HCT116 (cell line): ENCODE measurements at regions not wholly inside any gene's neighbourhood (a gene's known extent, or its start where the extent isn't known, plus 50 kb on each side); places are given as distances from the start of the nearest gene placed in this dataset.

Experiments
- ATAC-seq: fragments of 200-7000 bp; cut with Tn5 transposase; 2 replicates; pipeline ENCODE4 v1.9.1; 2020; ENCODE audit warnings: mild to moderate bottlenecking, moderate library complexity
- BruUV-seq: library from RNA; stranded (reverse); fragments of 400-500 nt; replicated peaks from 2 replicates; lab custom pipeline; 2021; lab: Mats Ljungman, UMichigan
- CTCF ChIA-PET: fragments of 300-600 bp; sonication (Branson Sonifier 250); formaldehyde crosslinking; loops from one replicate; lab custom pipeline; 2021; ENCODE audit warnings: antibody characterized with exemption; lab: Charles Lee
- POLR2A ChIA-PET: fragments of 300-600, 350-600 bp; sonication (Branson Sonifier 250); formaldehyde crosslinking; loops from one replicate; lab custom pipeline; 2021; ENCODE audit warnings: antibody characterized with exemption; lab: Charles Lee
- RAD21 ChIA-PET, 2 experiments: fragments of 300-600 bp; sonication (Branson Sonifier 250); formaldehyde crosslinking; loops; one replicate each; lab custom pipeline; 2023; ENCODE audit warnings: low total read pairs in 2 of 2; ENCODE audit not compliant: uncharacterized antibody in 2 of 2, unreplicated experiment in 2 of 2, low non-redundant PET in 1 of 2; lab: Charles Lee
- DNase-seq: peaks from one replicate; pipeline ENCODE4 v3.0.0-alpha.2; 2010; ENCODE audit warnings: low read depth, low spot score
- H2AFZ ChIP-seq: fragments of 200-600 bp; shearing (Covaris generic), sonication (generic); 2 replicates; pipeline ENCODE4 v1.6.1; 2017; ENCODE audit warnings: low read depth, mixed run types, mixed read lengths, antibody characterized with exemption, low read length; ENCODE audit not compliant: poor library complexity, severe bottlenecking
- H3K27ac ChIP-seq: 2 replicates; pipeline ENCODE4 v1.5.1; 2012; ENCODE audit warnings: low read depth, low read length
- H3K27me3 ChIP-seq: fragments of 200-600 bp; sonication (generic); 2 replicates; pipeline ENCODE4 v1.6.1; 2016; ENCODE audit warnings: mixed run types, low read length, mixed read lengths; ENCODE audit not compliant: insufficient read depth
- H3K36me3 ChIP-seq, 2 experiments: fragments of 200-500 bp in 1 of 2; fragments of 200-600 bp in 1 of 2; sonication (Bioruptor generic) in 1 of 2; sonication (generic) in 1 of 2; 2 replicates each; pipeline versions ENCODE4 v1.5.1 to v1.6.1; 2014 to 2016; ENCODE audit warnings: low read length in 2 of 2, inconsistent platforms in 1 of 2, mixed read lengths in 1 of 2, mixed run types in 1 of 2; ENCODE audit not compliant: insufficient read depth in 2 of 2, control insufficient read depth in 1 of 2
- H3K4me1 ChIP-seq, 2 experiments: fragments of 200-600 bp in 1 of 2; sonication (generic) in 1 of 2; 2 replicates each; pipeline versions ENCODE4 v1.5.1 to v1.6.1; 2012 to 2017; ENCODE audit warnings: low read length in 2 of 2, inconsistent platforms in 1 of 2, mild to moderate bottlenecking in 1 of 2, mixed read lengths in 1 of 2, mixed run types in 1 of 2, moderate library complexity in 1 of 2; ENCODE audit not compliant: insufficient read depth in 2 of 2, control insufficient read depth in 1 of 2
- H3K4me2 ChIP-seq: fragments of 200-600 bp; sonication (generic); 2 replicates; pipeline ENCODE4 v1.6.1; 2017; ENCODE audit warnings: mixed run types, low read length, mixed read lengths
- H3K4me3 ChIP-seq, 2 experiments: fragments of 200-600 bp in 1 of 2; sonication (generic) in 1 of 2; replicated peaks in 1 of 2; 2 replicates each; pipeline ENCODE4 v1.5.1; 2011 to 2016; ENCODE audit warnings: low read length in 2 of 2, control low read depth in 1 of 2, low read depth in 1 of 2, mild to moderate bottlenecking in 1 of 2, mixed read lengths in 1 of 2, mixed run types in 1 of 2
- H3K79me2 ChIP-seq: fragments of 200-600 bp; sonication (generic); 2 replicates; pipeline ENCODE4 v1.6.1; 2017; ENCODE audit warnings: mild to moderate bottlenecking, mixed run types, low read length, moderate library complexity, mixed read lengths; ENCODE audit not compliant: insufficient read depth
- H3K9ac ChIP-seq: fragments of 200-600 bp; sonication (generic); 2 replicates; pipeline ENCODE4 v1.6.1; 2016; ENCODE audit warnings: low read length, mixed read lengths
- H3K9me2 ChIP-seq: fragments of 200-600 bp; sonication (generic), shearing (Covaris generic); 2 replicates; pipeline ENCODE4 v1.6.1; 2017; ENCODE audit warnings: mixed run types, mild to moderate bottlenecking, moderate library complexity; ENCODE audit not compliant: insufficient read depth
- H3K9me3 ChIP-seq, 2 experiments: fragments of 200-500 bp in 1 of 2; fragments of 200-600 bp in 1 of 2; sonication (Bioruptor generic) in 1 of 2; sonication (generic) in 1 of 2; 2 replicates each; pipeline ENCODE4 v1.6.1; 2014 to 2017; ENCODE audit warnings: low read length in 2 of 2, mixed read lengths in 2 of 2, inconsistent platforms in 1 of 2, low read depth in 1 of 2, mild to moderate bottlenecking in 1 of 2, mixed run types in 1 of 2, moderate library complexity in 1 of 2; ENCODE audit not compliant: control insufficient read depth in 1 of 2, insufficient read depth in 1 of 2
- H4K20me1 ChIP-seq: fragments of 200-600 bp; sonication (generic), shearing (Covaris generic); 2 replicates; pipeline ENCODE4 v1.6.1; 2017; ENCODE audit warnings: mixed run types, mild to moderate bottlenecking, moderate library complexity; ENCODE audit not compliant: insufficient read depth
- ATF3 ChIP-seq: IDR thresholded peaks from 2 replicates; pipeline ENCODE4 v1.6.1; 2012
- CBX3 ChIP-seq: IDR thresholded peaks from 2 replicates; pipeline ENCODE4 v1.6.1; 2012; ENCODE audit warnings: low read depth
- EGR1 ChIP-seq: IDR thresholded peaks from 2 replicates; pipeline ENCODE4 v1.6.1; 2012; ENCODE audit warnings: low read depth
- ELF1 ChIP-seq: IDR thresholded peaks from 2 replicates; pipeline ENCODE4 v1.6.1; 2012; ENCODE audit warnings: low read depth, borderline replicate concordance
- EZH2 ChIP-seq: fragments of 200-600 bp; sonication (generic); IDR thresholded peaks from 2 replicates; pipeline ENCODE4 v1.6.1; 2017; ENCODE audit warnings: antibody characterized with exemption, mixed run types
- EZH2phosphoT487 ChIP-seq: fragments of 200-600 bp; IDR thresholded peaks from 2 replicates; pipeline ENCODE4 v1.6.1; 2018; ENCODE audit warnings: antibody characterized with exemption, borderline replicate concordance
- FOSL1 ChIP-seq: IDR thresholded peaks from 2 replicates; pipeline ENCODE4 v1.6.1; 2012; ENCODE audit warnings: low read depth
- MAX ChIP-seq: IDR thresholded peaks from 2 replicates; pipeline ENCODE4 v1.6.1; 2012
- POLR2A ChIP-seq: IDR thresholded peaks from 2 replicates; pipeline ENCODE4 v1.7.0; 2011; ENCODE audit warnings: borderline replicate concordance; ENCODE audit not compliant: insufficient read depth, insufficient read length; ENCODE audit errors: extremely low read depth
- POLR2AphosphoS5 ChIP-seq: IDR thresholded peaks from 2 replicates; pipeline ENCODE4 v1.6.1; 2011; ENCODE audit warnings: mild to moderate bottlenecking, low read depth, low read length, moderate library complexity
- RAD21 ChIP-seq: IDR thresholded peaks from 2 replicates; pipeline ENCODE4 v1.6.1; 2012; ENCODE audit warnings: low read depth, mild to moderate bottlenecking
- SP1 ChIP-seq: IDR thresholded peaks from 2 replicates; pipeline ENCODE4 v1.6.1; 2012; ENCODE audit warnings: low read depth
- SRF ChIP-seq: IDR thresholded peaks from 2 replicates; pipeline ENCODE4 v1.6.1; 2012; ENCODE audit warnings: low read depth
- TCF7L2 ChIP-seq: IDR thresholded peaks from 2 replicates; pipeline ENCODE4 v1.7.0; 2011; ENCODE audit warnings: borderline replicate concordance, inconsistent platforms; ENCODE audit not compliant: insufficient read depth, insufficient read length; ENCODE audit errors: extremely low read depth
- YY1 ChIP-seq: IDR thresholded peaks from 2 replicates; pipeline ENCODE4 v1.6.1; 2011; ENCODE audit warnings: low read length, low read depth, moderate library complexity, mild to moderate bottlenecking; ENCODE audit not compliant: insufficient replicate concordance; ENCODE audit errors: extremely low read depth
- ZFX ChIP-seq: fragments of 450-650 bp; IDR thresholded peaks from 2 replicates; pipeline ENCODE4 v1.6.1; 2017
- ZNF274 ChIP-seq: fragments of 200-500 bp; sonication (Bioruptor generic); IDR thresholded peaks from 2 replicates; pipeline ENCODE4 v1.6.1; 2014; ENCODE audit warnings: mild to moderate bottlenecking, low read depth, low read length, inconsistent platforms
- intact Hi-C: fragments of 100-400 bp; cut with micrococcal nuclease; formaldehyde crosslinking; loops from 2 replicates; pipeline ENCODE4 v1.10.0; 2022
- TF ChIP-seq, protein P1 (sequence below), 3 experiments: fragments of 200-600 bp in 1 of 3; sonication (generic) in 1 of 3; IDR thresholded peaks in 2 of 3; conservative IDR thresholded peaks in 1 of 3; 2 replicates each; pipeline ENCODE4 v1.5.1; 2012 to 2017; ENCODE audit warnings: low read depth in 2 of 3, low read length in 2 of 3, antibody characterized with exemption in 1 of 3, borderline replicate concordance in 1 of 3, control low read depth in 1 of 3, mild to moderate bottlenecking in 1 of 3, mixed read lengths in 1 of 3, mixed run types in 1 of 3, moderate library complexity in 1 of 3; ENCODE audit not compliant: insufficient read depth in 1 of 3

DNA sequence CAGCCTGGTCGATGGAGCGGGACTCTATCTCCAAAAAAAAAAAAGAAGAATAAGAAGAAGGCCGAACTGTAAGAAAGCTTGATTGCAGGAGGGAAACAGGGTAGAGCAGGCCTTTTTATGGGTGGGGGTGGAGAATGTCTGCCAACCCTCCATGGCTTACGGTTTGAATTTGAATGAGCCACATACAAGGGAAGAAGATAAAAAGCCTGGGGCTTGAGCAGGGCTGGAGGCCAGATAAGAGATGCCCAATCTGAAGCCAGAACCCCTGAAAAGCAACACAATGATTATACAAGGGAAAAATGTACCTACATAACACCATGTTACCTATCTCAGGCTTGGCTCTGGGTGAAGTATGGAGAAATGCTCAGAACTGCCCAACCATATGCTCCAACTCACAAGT is 57.3 kb upstream of the TRIM2 start:
- no peak overlapping the region for H3K4me2 ChIP-seq
- TF ChIP-seq SRF: no peak
- no peak for TF ChIP-seq ATF3
- TF ChIP-seq, all 23 proteins: peak for 0
- Histone ChIP-seq H3K36me3 (no peaks in the 10 kb centered on the region), H3K27ac (no peak overlapping the region), H3K27me3 (no peaks in the 10 kb centered on the region), H3K9me2 (no peaks in the 10 kb centered on the region), H3K4me3 (no peak overlapping the region), H3K9me3 (no peaks in the 10 kb centered on the region), H3K9ac (no peak overlapping the region), H4K20me1 (no peaks in the 10 kb centered on the region), H3K4me1 (peaks cover 16 to 19% of the 10 kb centered on the region in 2 experiments), H2AFZ (no peak overlapping the region), H3K79me2 (no peaks in the 10 kb centered on the region)
- ChIA-PET RAD21 (no interaction called here), POLR2A (no interaction called here), CTCF (interaction anchor here (0.7 to 1.4 kb wide), 2 partner anchors 57 to 427 kb away, joined by 3 read pairs; partner anchors contain the start of gene TRIM2)
- no TSS peak for BruUV-seq
- intact Hi-C loops: no loop called here
- ATAC-seq (no peak), DNase-seq (no peak)

- Histone ChIP-seq H3K4me1 (peaks cover 14 to 25% of the 10 kb centered on the region in 2 experiments), H3K4me2 (no peak overlapping the region), H3K27me3 (no peaks in the 10 kb centered on the region), H3K9ac (no peak overlapping the region), H3K27ac (no peak overlapping the region), H3K36me3 (no peaks in the 10 kb centered on the region), H3K79me2 (no peaks in the 10 kb centered on the region), H3K4me3 (no peak overlapping the region), H3K9me2 (no peaks in the 10 kb centered on the region), H3K9me3 (no peaks in the 10 kb centered on the region), H2AFZ (no peak overlapping the region), H4K20me1 (no peaks in the 10 kb centered on the region)
- DNase-seq: no peak
- POLR2A ChIA-PET: interaction anchor here (0.9 to 1.2 kb wide), 2 partner anchors 11 to 55 kb away, joined by 3 to 4 read pairs; partner anchors contain the start of gene TRIM2
- TF ChIP-seq EZH2 (no peak), EGR1 (no peak), YY1 (no peak), RAD21 (no peak), TCF7L2 (no peak), ZFX (no peak), POLR2A (no peak), MAX (no peak), SP1 (no peak), POLR2AphosphoS5 (no peak), ELF1 (no peak), FOSL1 (no peak), ATF3 (no peak), EZH2phosphoT487 (no peak), SRF (no peak), CBX3 (no peak), ZNF274 (no peak)
- TF ChIP-seq, protein P1, sequence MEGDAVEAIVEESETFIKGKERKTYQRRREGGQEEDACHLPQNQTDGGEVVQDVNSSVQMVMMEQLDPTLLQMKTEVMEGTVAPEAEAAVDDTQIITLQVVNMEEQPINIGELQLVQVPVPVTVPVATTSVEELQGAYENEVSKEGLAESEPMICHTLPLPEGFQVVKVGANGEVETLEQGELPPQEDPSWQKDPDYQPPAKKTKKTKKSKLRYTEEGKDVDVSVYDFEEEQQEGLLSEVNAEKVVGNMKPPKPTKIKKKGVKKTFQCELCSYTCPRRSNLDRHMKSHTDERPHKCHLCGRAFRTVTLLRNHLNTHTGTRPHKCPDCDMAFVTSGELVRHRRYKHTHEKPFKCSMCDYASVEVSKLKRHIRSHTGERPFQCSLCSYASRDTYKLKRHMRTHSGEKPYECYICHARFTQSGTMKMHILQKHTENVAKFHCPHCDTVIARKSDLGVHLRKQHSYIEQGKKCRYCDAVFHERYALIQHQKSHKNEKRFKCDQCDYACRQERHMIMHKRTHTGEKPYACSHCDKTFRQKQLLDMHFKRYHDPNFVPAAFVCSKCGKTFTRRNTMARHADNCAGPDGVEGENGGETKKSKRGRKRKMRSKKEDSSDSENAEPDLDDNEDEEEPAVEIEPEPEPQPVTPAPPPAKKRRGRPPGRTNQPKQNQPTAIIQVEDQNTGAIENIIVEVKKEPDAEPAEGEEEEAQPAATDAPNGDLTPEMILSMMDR (IDR thresholded peaks at IDR 0.05 in 2 of 3, conservative IDR thresholded peaks at IDR 0.05 in 1 of 3; ENCODE audit: borderline replicate concordance in 1 of 3, insufficient read depth in 1 of 3, low read depth in 2 of 3, low read length in 2 of 3): no peak
- no TSS peak for BruUV-seq
- RAD21 ChIA-PET: no interaction called here
- CTCF ChIA-PET: no interaction called here
- intact Hi-C loops: no loop called here
- no peak for ATAC-seq
Measured at GRCh38 chr4:153148791-153149190, 55.5 kb upstream of the TRIM2 start.
